Vagina (tissue), 2 donors: ENCODE measurements at regions not wholly inside any gene's neighbourhood (a gene's known extent, or its start where the extent isn't known, plus 50 kb on each side); places are given as distances from the start of the nearest gene placed in this dataset.

ENCODE experiments used
- POLR2A ChIP-seq, 2 donors: fragments of 450-650 bp; IDR thresholded peaks; one replicate each; pipeline ENCODE4 v1.6.1; 2017; ENCODE audit warnings: antibody characterized with exemption in 2 of 2, mild to moderate bottlenecking in 2 of 2, moderate library complexity in 2 of 2
- POLR2AphosphoS5 ChIP-seq, 2 donors: sonication (generic); formaldehyde crosslinking; IDR thresholded peaks; one replicate each; pipeline ENCODE4 v1.9.0; 2017; ENCODE audit warnings: antibody characterized with exemption in 2 of 2, mild to moderate bottlenecking in 2 of 2, low read depth in 1 of 2; ENCODE audit not compliant: insufficient read depth in 1 of 2
- TF ChIP-seq, protein P1 (sequence below), 3 experiments: fragments of 450-650 bp in 2 of 3; fragments of 200-600 bp in 1 of 3; sonication (generic) in 1 of 3; IDR thresholded peaks; one replicate each; pipeline ENCODE4 v1.5.1; 2017 to 2019; ENCODE audit warnings: antibody characterized with exemption in 3 of 3, mild to moderate bottlenecking in 2 of 3, moderate library complexity in 2 of 3

DNA sequence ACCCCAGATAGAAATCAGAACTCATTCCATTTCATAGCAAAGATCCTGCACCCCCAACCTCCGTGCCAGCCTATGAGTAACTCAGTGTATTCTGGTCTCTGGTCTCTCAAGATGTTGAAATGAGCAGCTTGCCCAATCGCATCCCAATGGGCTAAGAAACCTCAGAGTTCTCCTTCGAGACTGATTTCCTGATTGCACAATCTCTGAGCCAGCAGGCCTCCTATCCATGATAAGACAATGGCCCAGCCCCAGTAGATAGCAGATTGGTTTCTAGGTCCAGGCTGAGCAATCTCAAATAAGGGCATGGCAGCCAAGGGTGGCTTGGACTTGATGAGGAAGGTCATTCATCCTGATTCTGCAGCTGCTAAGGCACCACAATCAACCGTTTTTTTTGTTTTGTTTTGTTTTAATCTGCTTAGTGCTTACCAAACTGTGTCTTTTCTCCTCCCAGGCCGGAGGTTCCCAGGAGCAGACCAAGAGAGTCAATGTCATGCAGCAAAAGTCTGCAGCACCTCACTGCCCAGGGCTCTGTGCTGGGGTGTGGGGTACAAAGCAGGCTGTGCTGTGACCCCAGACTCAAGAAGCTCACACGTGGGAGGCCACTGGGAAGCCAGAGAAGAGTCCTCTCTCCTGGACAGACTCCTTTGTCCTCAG is 125.1 kb upstream of the NXT1 start:
- TF ChIP-seq, protein P1, sequence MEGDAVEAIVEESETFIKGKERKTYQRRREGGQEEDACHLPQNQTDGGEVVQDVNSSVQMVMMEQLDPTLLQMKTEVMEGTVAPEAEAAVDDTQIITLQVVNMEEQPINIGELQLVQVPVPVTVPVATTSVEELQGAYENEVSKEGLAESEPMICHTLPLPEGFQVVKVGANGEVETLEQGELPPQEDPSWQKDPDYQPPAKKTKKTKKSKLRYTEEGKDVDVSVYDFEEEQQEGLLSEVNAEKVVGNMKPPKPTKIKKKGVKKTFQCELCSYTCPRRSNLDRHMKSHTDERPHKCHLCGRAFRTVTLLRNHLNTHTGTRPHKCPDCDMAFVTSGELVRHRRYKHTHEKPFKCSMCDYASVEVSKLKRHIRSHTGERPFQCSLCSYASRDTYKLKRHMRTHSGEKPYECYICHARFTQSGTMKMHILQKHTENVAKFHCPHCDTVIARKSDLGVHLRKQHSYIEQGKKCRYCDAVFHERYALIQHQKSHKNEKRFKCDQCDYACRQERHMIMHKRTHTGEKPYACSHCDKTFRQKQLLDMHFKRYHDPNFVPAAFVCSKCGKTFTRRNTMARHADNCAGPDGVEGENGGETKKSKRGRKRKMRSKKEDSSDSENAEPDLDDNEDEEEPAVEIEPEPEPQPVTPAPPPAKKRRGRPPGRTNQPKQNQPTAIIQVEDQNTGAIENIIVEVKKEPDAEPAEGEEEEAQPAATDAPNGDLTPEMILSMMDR (IDR thresholded peaks at IDR 0.05): no peak
- TF ChIP-seq POLR2A (IDR thresholded peaks at IDR 0.05): no peak
- TF ChIP-seq POLR2AphosphoS5 (IDR thresholded peaks at IDR 0.05; ENCODE audit: insufficient read depth in 1 of 2, low read depth in 1 of 2): no peak
